ENCODE measurements at regions not wholly inside any gene's neighbourhood (a gene's known extent, or its start where the extent isn't known, plus 50 kb on each side); places are given as distances from the start of the nearest gene placed in this dataset.

GRCh38 chr4:111540671-111541070, 604.6 kb upstream of the FAM241A start:
- Histone ChIP-seq H2AFZ (ENCODE audit: control insufficient read depth, low read depth, low read length) (no peak overlapping the region), H3K4me3 (no peak overlapping the region), H3K9ac (ENCODE audit: control insufficient read depth, insufficient read depth, low read length) (no peak overlapping the region), H3K9me3 (replicated peaks; ENCODE audit: control insufficient read depth, insufficient read depth, low read length) (no peaks in the 10 kb centered on the region), H3K79me2 (ENCODE audit: control insufficient read depth, insufficient read depth, low read length) (no peaks in the 10 kb centered on the region), H4K20me1 (ENCODE audit: control insufficient read depth, insufficient read depth) (no peaks in the 10 kb centered on the region), H3K27me3 (replicated peaks in 1 of 2; ENCODE audit: control insufficient read depth in 2 of 2, insufficient read depth in 2 of 2, low read length in 1 of 2) (no peaks in the 10 kb centered on the region), H3K27ac (ENCODE audit: control insufficient read depth, insufficient read depth) (no peak overlapping the region), H3K4me2 (ENCODE audit: control insufficient read depth, insufficient read depth) (no peak overlapping the region), H3K4me1 (ENCODE audit: control insufficient read depth, insufficient read depth, low read length) (no peaks in the 10 kb centered on the region), H3K36me3 (ENCODE audit: control insufficient read depth in 2 of 2, insufficient read depth in 2 of 2, low read length in 1 of 2) (no peaks in the 10 kb centered on the region)
- DNase-seq (ENCODE audit: low read depth, low spot score): no peak
- FAIRE-seq: no peak
- ChIA-PET CTCF (no interaction called here), SMC1A (ENCODE audit: uncharacterized antibody, unreplicated experiment) (interaction anchor here (0.9 kb wide), 1 partner anchor 390 kb away, joined by 3 read pairs; no protein-coding TSS in a partner anchor), RAD21 (ENCODE audit: unreplicated experiment) (no interaction called here), POLR2A (no interaction called here)
- in situ Hi-C loops (cut with MboI) (loop anchor here (10.0 kb wide), 1 partner anchor 56 kb away; no protein-coding TSS in a partner anchor), intact Hi-C loops (cut with micrococcal nuclease; ENCODE audit: unreplicated experiment) (no loop called here)
- BruUV-seq (replicated peaks): no TSS peak
- ATAC-seq: no peak
- TF ChIP-seq PBX3 (IDR thresholded peaks at IDR 0.05; ENCODE audit: insufficient replicate concordance, low read depth, low read length): no peak
- no peak for TF ChIP-seq WRNIP1 (IDR thresholded peaks at IDR 0.05; ENCODE audit: borderline replicate concordance, low read depth, low read length)

- no peaks in the 10 kb centered on the region for H3K4me1 ChIP-seq (ENCODE audit: control insufficient read depth, insufficient read depth, low read length)
- no peaks in the 10 kb centered on the region for H3K79me2 ChIP-seq (ENCODE audit: control insufficient read depth, insufficient read depth, low read length)
- no peaks in the 10 kb centered on the region for H4K20me1 ChIP-seq (ENCODE audit: control insufficient read depth, insufficient read depth)
- intact Hi-C loops (cut with micrococcal nuclease; ENCODE audit: unreplicated experiment) (no loop called here), in situ Hi-C loops (cut with MboI) (loop anchor here (10.0 kb wide), 1 partner anchor 57 kb away; no protein-coding TSS in a partner anchor)
- H3K36me3 ChIP-seq (ENCODE audit: control insufficient read depth in 2 of 2, insufficient read depth in 2 of 2, low read length in 1 of 2): no peaks in the 10 kb centered on the region
- no peak overlapping the region for H3K4me3 ChIP-seq
- TF ChIP-seq HDAC2 (IDR thresholded peaks at IDR 0.05) (no peak), ZNF207 (IDR thresholded peaks at IDR 0.05; ENCODE audit: borderline replicate concordance) (no peak), PAX8 (IDR thresholded peaks at IDR 0.05) (no peak), ASH2L (IDR thresholded peaks at IDR 0.05; ENCODE audit: borderline replicate concordance, low read depth) (no peak), ZBTB11 (CRISPR knock-in tag; IDR thresholded peaks at IDR 0.05) (no peak), YY1 (IDR thresholded peaks at IDR 0.05; ENCODE audit: low read depth, low read length) (no peak), USF1 (IDR thresholded peaks at IDR 0.05; ENCODE audit: borderline replicate concordance, extremely low read length, insufficient read depth, low read depth, low read length) (no peak), NFYA (IDR thresholded peaks at IDR 0.05; ENCODE audit: borderline replicate concordance, low read depth, low read length) (no peak), PKNOX1 (IDR thresholded peaks at IDR 0.05) (no peak), CBFB (IDR thresholded peaks at IDR 0.05; ENCODE audit: low read depth) (no peak)
- ChIA-PET POLR2A (no interaction called here), SMC1A (ENCODE audit: uncharacterized antibody, unreplicated experiment) (no interaction called here), CTCF (no interaction called here), RAD21 (ENCODE audit: unreplicated experiment) (no interaction called here)
- ATAC-seq (no peak), DNase-seq (ENCODE audit: low read depth, low spot score) (no peak), FAIRE-seq (no peak)
- H3K27ac ChIP-seq (ENCODE audit: control insufficient read depth, insufficient read depth): no peak overlapping the region
- H3K27me3 ChIP-seq (replicated peaks in 1 of 2; ENCODE audit: control insufficient read depth in 2 of 2, insufficient read depth in 2 of 2, low read length in 1 of 2): no peaks in the 10 kb centered on the region
- no peak overlapping the region for H3K4me2 ChIP-seq (ENCODE audit: control insufficient read depth, insufficient read depth)
- no TSS peak for BruUV-seq (replicated peaks)
- H3K9ac ChIP-seq (ENCODE audit: control insufficient read depth, insufficient read depth, low read length): no peak overlapping the region
- no peak overlapping the region for H2AFZ ChIP-seq (ENCODE audit: control insufficient read depth, low read depth, low read length)
- no peaks in the 10 kb centered on the region for H3K9me3 ChIP-seq (replicated peaks; ENCODE audit: control insufficient read depth, insufficient read depth, low read length)
Observed at GRCh38 chr4:111542056-111542455, 603.2 kb upstream of the FAM241A start.
